Tibial nerve (tissue), 4 donors: ENCODE measurements at regions not wholly inside any gene's neighbourhood (a gene's known extent, or its start where the extent isn't known, plus 50 kb on each side); places are given as distances from the start of the nearest gene placed in this dataset.
A peak's percentile ranks its signal among the peaks of the same experiment; 100 is the strongest.

Experiments
- DNase-seq, 2 donors: peaks; one replicate each; pipeline ENCODE4 v3.0.0-alpha.2; 2019; ENCODE audit warnings: low spot score in 2 of 2
- H3K27ac ChIP-seq, 4 donors: fragments of 200-600 bp; sonication (generic) in 3 of 4; one replicate each; pipeline ENCODE4 v1.5.1; 2017 to 2019; ENCODE audit warnings: mild to moderate bottlenecking in 1 of 4
- H3K27me3 ChIP-seq, 2 donors: fragments of 200-600 bp; sonication (generic) in 1 of 2; one replicate each; pipeline versions ENCODE4 v1.5.1 to v1.6.0; 2017 to 2019
- H3K36me3 ChIP-seq, 3 donors: fragments of 200-600 bp; sonication (generic); one replicate each; pipeline ENCODE4 v1.5.1; 2018 to 2019
- H3K4me1 ChIP-seq, 4 donors: fragments of 200-600 bp; sonication (generic) in 3 of 4; one replicate each; pipeline ENCODE4 v1.5.1; 2017 to 2019
- H3K4me3 ChIP-seq, 4 donors: fragments of 200-600 bp; sonication (generic) in 3 of 4; one replicate each; pipeline ENCODE4 v1.5.1; 2017 to 2019; ENCODE audit warnings: mild to moderate bottlenecking in 1 of 4, moderate library complexity in 1 of 4
- H3K9me3 ChIP-seq, 4 donors: fragments of 200-600 bp; sonication (generic) in 3 of 4; one replicate each; pipeline ENCODE4 v1.5.1; 2017 to 2019
- CTCF ChIP-seq, 5 experiments: fragments of 200-600 bp in 3 of 5; fragments of 450-650 bp in 2 of 5; sonication (generic) in 3 of 5; IDR thresholded peaks; one replicate each; pipeline ENCODE4 v1.5.1; 2016 to 2019; ENCODE audit warnings: antibody characterized with exemption in 5 of 5, mild to moderate bottlenecking in 3 of 5, moderate library complexity in 2 of 5
- EP300 ChIP-seq, 2 donors: sonication (generic); formaldehyde crosslinking; IDR thresholded peaks; one replicate each; pipeline ENCODE4 v1.6.1; 2017; ENCODE audit warnings: antibody characterized with exemption in 2 of 2, mild to moderate bottlenecking in 1 of 2
- POLR2A ChIP-seq, 2 donors: fragments of 450-650 bp; IDR thresholded peaks; one replicate each; pipeline ENCODE4 v1.6.1; 2017; ENCODE audit warnings: antibody characterized with exemption in 2 of 2, mild to moderate bottlenecking in 2 of 2, moderate library complexity in 2 of 2
- WGBS, 2 donors: methylation state at CpG; one replicate each; pipeline ENCODE4 v1.1.5; 2018; 5-methylcytosine and 5-hydroxymethylcytosine counted together

- H3K27ac ChIP-seq: no peak overlapping the region
- peak in 1 of 2 donors; percentile 17 for DNase-seq
- peaks cover 0 to 4% (median 0%) of the 10 kb centered on the region in 3 donors for H3K36me3 ChIP-seq
- WGBS, 2 donors: 45% methylated on average over 16 of the region's 16 CpGs
- peaks cover 0 to 17% (median 2%) of the 10 kb centered on the region in 4 donors for H3K4me1 ChIP-seq
- H3K4me3 ChIP-seq: no peak overlapping the region
- TF ChIP-seq EP300 (IDR thresholded peaks at IDR 0.05) (no peak), POLR2A (IDR thresholded peaks at IDR 0.05) (no peak), CTCF (IDR thresholded peaks at IDR 0.05) (no peak)
- peaks cover 0 to 6% (median 0%) of the 10 kb centered on the region in 4 donors for H3K9me3 ChIP-seq
- no peaks in the 10 kb centered on the region for H3K27me3 ChIP-seq
Observed at GRCh38 chr10:6348096-6348874, 145.6 kb downstream of the PFKFB3 start.

- peaks cover 0 to 17% (median 2%) of the 10 kb centered on the region in 4 donors for H3K4me1 ChIP-seq
- H3K4me3 ChIP-seq: no peak overlapping the region
- H3K9me3 ChIP-seq: peaks cover 0 to under 1% (median 0%) of the 10 kb centered on the region in 4 donors
- TF ChIP-seq EP300 (IDR thresholded peaks at IDR 0.05) (no peak), CTCF (IDR thresholded peaks at IDR 0.05) (no peak), POLR2A (IDR thresholded peaks at IDR 0.05) (no peak)
- no peak overlapping the region for H3K27ac ChIP-seq
- H3K36me3 ChIP-seq: no peaks in the 10 kb centered on the region
- no peak for DNase-seq
- WGBS, 2 donors: 93 to 95% methylated on average over 8 of the region's 8 CpGs
- H3K27me3 ChIP-seq: no peaks in the 10 kb centered on the region
Observed at GRCh38 chr10:6349846-6350535, 147.3 kb downstream of the PFKFB3 start.

GRCh38 chr10:6350609-6351008 is 147.9 kb downstream of the PFKFB3 start:
- H3K4me1 ChIP-seq: peaks cover 0 to 17% (median 2%) of the 10 kb centered on the region in 4 donors
- no peak for DNase-seq
- H3K27ac ChIP-seq: no peak overlapping the region
- H3K27me3 ChIP-seq: no peaks in the 10 kb centered on the region
- 94 to 95% methylated on average over 3 of the region's 3 CpGs for WGBS, 2 donors
- no peaks in the 10 kb centered on the region for H3K36me3 ChIP-seq
- no peak overlapping the region for H3K4me3 ChIP-seq
- peaks cover 0 to 7% (median 3%) of the 10 kb centered on the region in 4 donors for H3K9me3 ChIP-seq
- TF ChIP-seq EP300 (IDR thresholded peaks at IDR 0.05) (no peak), POLR2A (IDR thresholded peaks at IDR 0.05) (no peak), CTCF (IDR thresholded peaks at IDR 0.05) (no peak)

- no peak for DNase-seq
- Histone ChIP-seq H3K27me3 (no peaks in the 10 kb centered on the region), H3K4me3 (no peak overlapping the region), H3K36me3 (no peaks in the 10 kb centered on the region), H3K27ac (no peak overlapping the region), H3K4me1 (peaks cover 0 to 17% (median 2%) of the 10 kb centered on the region in 4 donors), H3K9me3 (peaks cover 0 to 15% (median 6%) of the 10 kb centered on the region in 4 donors)
- 62 to 73% methylated on average over 2 of the region's 2 CpGs for WGBS, 2 donors
- TF ChIP-seq CTCF (IDR thresholded peaks at IDR 0.05): no peak
- no peak for TF ChIP-seq EP300 (IDR thresholded peaks at IDR 0.05)
- TF ChIP-seq POLR2A (IDR thresholded peaks at IDR 0.05): no peak
Observed at GRCh38 chr10:6351495-6351894, 148.8 kb downstream of the PFKFB3 start.

GRCh38 chr10:6353526-6353925 is 150.8 kb downstream of the PFKFB3 start:
- no peaks in the 10 kb centered on the region for H3K27me3 ChIP-seq
- no peak for DNase-seq
- 90 to 91% methylated on average over 1 of the region's 1 CpG for WGBS, 2 donors
- TF ChIP-seq CTCF (IDR thresholded peaks at IDR 0.05): no peak
- no peak for TF ChIP-seq POLR2A (IDR thresholded peaks at IDR 0.05)
- H3K36me3 ChIP-seq: no peaks in the 10 kb centered on the region
- no peak overlapping the region for H3K4me3 ChIP-seq
- peaks cover 0 to 21% (median 8%) of the 10 kb centered on the region in 4 donors for H3K9me3 ChIP-seq
- no peak overlapping the region for H3K27ac ChIP-seq
- H3K4me1 ChIP-seq: peaks cover 0 to under 1% (median under 1%) of the 10 kb centered on the region in 4 donors
